Jurkat, Clone E6-1 (cell line): ENCODE measurements at regions not wholly inside any gene's neighbourhood (a gene's known extent, or its start where the extent isn't known, plus 50 kb on each side); places are given as distances from the start of the nearest gene placed in this dataset.
A peak's percentile ranks its signal among the peaks of the same experiment; 100 is the strongest.

Source experiments
- DNase-seq: peaks from one replicate; pipeline ENCODE4 v3.0.0-alpha.2; 2011; ENCODE audit warnings: low read depth, low spot score
- H3K4me3 ChIP-seq: 2 replicates; pipeline ENCODE4 v1.5.1; 2011; ENCODE audit warnings: mild to moderate bottlenecking, low read length, control low read depth, moderate library complexity

DNA sequence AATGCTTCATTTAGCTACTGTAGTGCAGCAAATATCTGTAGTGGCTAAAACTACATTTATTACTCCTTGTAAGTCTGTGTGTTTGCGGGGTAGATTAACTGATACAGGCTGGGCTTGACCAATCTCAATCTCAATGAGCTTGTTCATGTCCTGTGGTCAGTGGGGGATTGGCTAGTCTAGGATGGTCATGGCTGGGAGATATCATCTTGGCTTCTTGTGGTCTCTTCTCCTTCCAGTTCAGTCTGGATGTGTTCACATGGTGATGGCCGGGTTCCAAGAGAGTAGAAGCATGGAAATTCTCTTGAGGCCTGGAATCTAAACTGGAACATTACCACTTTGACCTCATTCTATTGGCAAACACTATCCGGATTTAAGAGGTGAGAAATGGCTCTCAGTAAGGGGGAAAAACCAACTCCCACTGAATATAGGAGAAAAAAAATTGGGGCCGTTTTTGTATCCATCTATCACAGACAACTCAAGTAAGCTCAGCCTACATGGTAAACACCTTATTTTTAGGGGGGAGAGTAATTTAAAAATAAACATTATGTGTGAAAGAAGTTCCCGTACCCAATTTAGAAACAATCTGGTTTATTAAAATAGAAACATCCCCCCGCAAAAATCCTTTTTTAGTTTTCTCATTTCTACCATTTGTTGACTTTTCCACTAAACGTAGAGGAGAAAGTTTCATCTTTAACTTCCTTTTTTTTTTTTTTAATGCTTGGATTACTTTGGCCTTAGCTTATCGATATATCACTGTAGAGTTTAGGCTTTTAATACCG is 284.9 kb upstream of the TBC1D5 start:
- no peak for DNase-seq
- H3K4me3 ChIP-seq = no peak overlapping the region

- H3K4me3 ChIP-seq = no peak overlapping the region
- DNase-seq = no peak
These were observed 282.3 kb upstream of the TBC1D5 start for GRCh38 chr3:18024715-18025114.

- peak overlapping the region; percentile 13; the same call in 1 of the 2 replicates for H3K4me3 ChIP-seq
- no peak for DNase-seq
These were observed 276.7 kb upstream of the TBC1D5 start for GRCh38 chr3:18019161-18019495.

GRCh38 chr3:18018491-18019160 is 276.2 kb upstream of the TBC1D5 start:
- H3K4me3 ChIP-seq = peak overlapping the region; percentile 13
- DNase-seq = peak; percentile 90

- no peak for DNase-seq
These were observed 273.9 kb upstream of the TBC1D5 start for GRCh38 chr3:18016366-18016765.

GRCh38 chr3:18012933-18013332 is 270.5 kb upstream of the TBC1D5 start:
- H3K4me3 ChIP-seq = no peak overlapping the region
- DNase-seq = no peak

More at GRCh38 chr3:18016366-18016765, 273.9 kb upstream of the TBC1D5 start:
- H3K4me3 ChIP-seq = no peak overlapping the region

DNA sequence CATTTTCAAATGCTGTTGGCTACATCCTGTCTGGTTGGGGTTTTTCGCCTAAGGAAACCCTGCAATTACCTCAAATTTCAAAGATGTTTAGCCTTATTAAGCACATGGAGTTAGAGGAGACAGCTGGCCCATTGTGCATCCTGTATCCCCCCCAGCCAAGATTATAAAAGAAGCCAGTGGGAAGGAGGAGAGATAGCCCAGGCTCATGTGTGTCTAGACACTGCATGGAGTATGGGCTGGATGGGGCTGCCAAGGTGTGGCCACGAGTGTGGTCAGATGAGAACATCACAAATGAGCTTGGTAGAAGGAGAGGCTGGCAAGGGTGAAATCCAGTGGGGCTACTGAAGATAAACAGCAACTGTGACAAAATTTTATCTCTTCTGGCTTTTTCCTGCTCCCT is 270.0 kb upstream of the TBC1D5 start:
- no peak for DNase-seq

GRCh38 chr3:18011387-18011786 is 269.0 kb upstream of the TBC1D5 start:
- no peak for DNase-seq

More for the DNA sequence above, 270.0 kb upstream of the TBC1D5 start:
- no peak overlapping the region for H3K4me3 ChIP-seq

GRCh38 chr3:18010001-18010400 is 267.6 kb upstream of the TBC1D5 start:
- no peak overlapping the region for H3K4me3 ChIP-seq
- no peak for DNase-seq

More at GRCh38 chr3:18011387-18011786, 269.0 kb upstream of the TBC1D5 start:
- H3K4me3 ChIP-seq = no peak overlapping the region

- DNase-seq = no peak
- H3K4me3 ChIP-seq = no peak overlapping the region
These were observed 266.4 kb upstream of the TBC1D5 start for GRCh38 chr3:18008706-18009368.

- DNase-seq = no peak
- no peak overlapping the region for H3K4me3 ChIP-seq
These were observed 265.5 kb upstream of the TBC1D5 start for GRCh38 chr3:18007980-18008379.

DNA sequence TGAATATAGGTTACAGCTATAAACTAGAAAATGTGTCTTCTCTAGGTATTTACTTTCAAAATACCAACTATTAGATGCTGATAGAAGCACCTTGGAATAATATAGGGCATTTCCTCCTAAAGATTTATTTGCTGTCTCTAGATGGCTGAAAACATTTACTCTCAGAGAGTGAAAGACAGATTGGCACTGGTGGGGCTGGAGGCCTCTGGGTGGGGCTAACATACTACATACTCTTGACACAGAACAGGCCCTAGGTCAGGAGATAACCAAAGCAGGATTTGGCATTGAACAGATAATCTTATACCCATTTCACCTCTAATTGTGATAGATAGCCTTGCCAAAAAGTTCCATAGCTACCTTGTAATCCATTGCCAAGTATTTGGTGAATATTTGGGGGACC is 253.3 kb upstream of the TBC1D5 start:
- peak; percentile 71 for DNase-seq
- H3K4me3 ChIP-seq = no peak overlapping the region

DNA sequence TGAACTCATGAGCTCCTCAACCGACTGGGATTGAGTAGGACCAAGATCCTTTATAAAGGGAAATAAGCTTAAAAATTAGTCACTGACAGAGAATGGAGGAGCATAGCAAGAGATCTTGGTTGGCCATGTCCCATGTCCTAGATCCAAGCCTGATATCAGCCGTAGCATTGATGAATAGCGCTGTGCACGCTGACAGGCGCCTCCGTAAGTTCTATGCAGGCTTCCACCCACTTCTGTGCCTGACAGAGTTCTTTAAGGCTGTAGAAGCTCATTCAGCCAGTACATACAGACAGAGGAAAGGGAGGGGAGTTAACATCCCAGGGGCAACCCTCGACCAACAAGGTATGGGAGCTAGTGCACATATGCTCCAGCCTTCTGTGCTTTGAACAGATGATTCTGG is 251.7 kb upstream of the TBC1D5 start:
- DNase-seq = no peak
- H3K4me3 ChIP-seq = no peak overlapping the region

DNA sequence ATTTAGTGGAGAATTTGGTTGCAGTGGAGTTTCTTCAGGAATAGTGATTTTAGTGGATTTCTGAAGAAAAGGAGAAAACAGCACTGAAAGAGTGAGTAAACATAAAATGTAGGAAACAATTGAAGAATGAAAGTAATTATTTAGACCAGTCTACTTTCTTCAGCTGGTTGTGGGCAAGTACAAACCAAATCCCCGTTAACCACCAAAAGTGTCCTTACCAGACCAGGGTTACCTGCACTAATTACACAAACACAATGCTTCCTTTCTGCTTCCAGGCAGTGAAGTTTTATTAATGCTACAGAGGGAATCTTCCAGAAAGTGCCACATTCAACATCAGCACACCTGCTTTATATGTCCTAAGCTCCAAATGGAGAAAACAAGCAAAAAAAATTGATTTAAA is 248.0 kb upstream of the TBC1D5 start:
- DNase-seq = peak; percentile 49
- no peak overlapping the region for H3K4me3 ChIP-seq

GRCh38 chr3:17986348-17986816 is 244.0 kb upstream of the TBC1D5 start:
- no peak for DNase-seq
- H3K4me3 ChIP-seq = no peak overlapping the region

- H3K4me3 ChIP-seq = no peak overlapping the region
- peak; percentile 75 for DNase-seq
These were observed 243.4 kb upstream of the TBC1D5 start for GRCh38 chr3:17985658-17986347.

- DNase-seq = peak; percentile 99
- peak overlapping the region; percentile 9 for H3K4me3 ChIP-seq
These were observed 240.7 kb upstream of the TBC1D5 start for GRCh38 chr3:17983106-17983505.

GRCh38 chr3:17982211-17982880 is 239.9 kb upstream of the TBC1D5 start:
- no peak overlapping the region; the same call in 1 of the 2 replicates for H3K4me3 ChIP-seq
- peak; percentile 63 for DNase-seq

- H3K4me3 ChIP-seq = peak overlapping the region; percentile 38
- peak; percentile 67 for DNase-seq
These were observed 238.4 kb upstream of the TBC1D5 start for GRCh38 chr3:17980863-17981262.
